H9 (cell line): ENCODE measurements at regions not wholly inside any gene's neighbourhood (a gene's known extent, or its start where the extent isn't known, plus 50 kb on each side); places are given as distances from the start of the nearest gene placed in this dataset.

Source experiments
- DNase-seq: peaks from one replicate; pipeline ENCODE4 v3.0.0-alpha.2; 2017
- H2AFZ ChIP-seq: one replicate; pipeline ENCODE4 v1.6.1; 2013; ENCODE audit warnings: mild to moderate bottlenecking, low read length, control low read depth, moderate library complexity
- H2AK5ac ChIP-seq: 2 replicates; pipeline ENCODE4 v1.6.1; 2013; ENCODE audit warnings: low read length, control low read depth, mixed read lengths; ENCODE audit not compliant: insufficient read length
- H2BK120ac ChIP-seq: one replicate; pipeline ENCODE4 v1.6.1; 2013; ENCODE audit warnings: low read depth, mild to moderate bottlenecking, low read length, control low read depth, inconsistent platforms; ENCODE audit not compliant: poor library complexity, severe bottlenecking
- H2BK12ac ChIP-seq: 2 replicates; pipeline ENCODE4 v1.6.1; 2013; ENCODE audit warnings: low read length, control low read depth, mixed read lengths, low read depth; ENCODE audit not compliant: insufficient read length
- H2BK15ac ChIP-seq: 2 replicates; pipeline ENCODE4 v1.6.1; 2013; ENCODE audit warnings: low read depth, low read length, control low read depth
- H2BK20ac ChIP-seq: one replicate; pipeline ENCODE4 v1.6.1; 2013; ENCODE audit warnings: low read depth, mild to moderate bottlenecking, low read length, control low read depth, inconsistent platforms; ENCODE audit not compliant: poor library complexity, severe bottlenecking
- H2BK5ac ChIP-seq: 2 replicates; pipeline ENCODE4 v1.6.1; 2013; ENCODE audit warnings: low read length, control low read depth, mixed read lengths; ENCODE audit not compliant: insufficient read length
- H3K14ac ChIP-seq: 2 replicates; pipeline ENCODE4 v1.6.1; 2013; ENCODE audit warnings: low read length, control low read depth; ENCODE audit not compliant: insufficient read depth
- H3K18ac ChIP-seq: 2 replicates; pipeline ENCODE4 v1.6.1; 2013; ENCODE audit warnings: low read depth, mild to moderate bottlenecking, mixed read lengths, low read length, control low read depth; ENCODE audit not compliant: insufficient read length
- H3K23ac ChIP-seq: 2 replicates; pipeline ENCODE4 v1.6.1; 2013; ENCODE audit warnings: low read length, control low read depth, mixed read lengths, low read depth; ENCODE audit not compliant: insufficient read length
- H3K23me2 ChIP-seq: 2 replicates; pipeline ENCODE4 v1.6.1; 2013; ENCODE audit warnings: low read depth, mild to moderate bottlenecking, mixed read lengths, low read length, control low read depth; ENCODE audit not compliant: insufficient read length, poor library complexity, severe bottlenecking
- H3K27ac ChIP-seq: 2 replicates; pipeline ENCODE4 v1.5.1; 2013; ENCODE audit warnings: low read length, control low read depth, mixed read lengths, low read depth; ENCODE audit not compliant: insufficient read length
- H3K27me3 ChIP-seq: 2 replicates; pipeline ENCODE4 v1.6.1; 2013; ENCODE audit warnings: low read length, control low read depth, inconsistent platforms; ENCODE audit not compliant: insufficient read depth
- H3K4ac ChIP-seq: 2 replicates; pipeline ENCODE4 v1.6.1; 2013; ENCODE audit warnings: low read depth, mild to moderate bottlenecking, control low read depth, inconsistent platforms, low read length, moderate library complexity
- H3K4me1 ChIP-seq: 2 replicates; pipeline ENCODE4 v1.6.1; 2013; ENCODE audit warnings: low read length, control low read depth, inconsistent platforms; ENCODE audit not compliant: insufficient read depth
- H3K4me2 ChIP-seq: 2 replicates; pipeline ENCODE4 v1.6.1; 2013; ENCODE audit warnings: low read length, control low read depth, mixed read lengths; ENCODE audit not compliant: insufficient read length, insufficient read depth
- H3K56ac ChIP-seq: 2 replicates; pipeline ENCODE4 v1.6.1; 2013; ENCODE audit warnings: low read depth, mild to moderate bottlenecking, mixed read lengths, low read length, control low read depth; ENCODE audit not compliant: insufficient read length
- H3K79me1 ChIP-seq: 2 replicates; pipeline ENCODE4 v1.6.1; 2013; ENCODE audit warnings: low read depth, mild to moderate bottlenecking, moderate library complexity, low read length, control low read depth, inconsistent platforms; ENCODE audit not compliant: insufficient read depth, poor library complexity, severe bottlenecking
- H3K79me2 ChIP-seq: 2 replicates; pipeline ENCODE4 v1.6.1; 2013; ENCODE audit warnings: low read length, control low read depth, inconsistent platforms; ENCODE audit not compliant: insufficient read depth
- H3K9ac ChIP-seq: 2 replicates; pipeline ENCODE4 v1.6.1; 2013; ENCODE audit warnings: low read length, control low read depth, mixed read lengths; ENCODE audit not compliant: insufficient read length; ENCODE audit errors: extremely low read depth
- H3K9me3 ChIP-seq: one replicate; pipeline ENCODE4 v1.6.1; 2013; ENCODE audit warnings: low read depth, low read length, inconsistent platforms; ENCODE audit not compliant: control insufficient read depth
- H3T11ph ChIP-seq: one replicate; pipeline ENCODE4 v1.6.1; 2013; ENCODE audit warnings: mild to moderate bottlenecking, low read length, control low read depth, inconsistent platforms
- H4K20me1 ChIP-seq: one replicate; pipeline ENCODE4 v1.6.1; 2013; ENCODE audit not compliant: control insufficient read depth, insufficient read length, insufficient read depth
- H4K5ac ChIP-seq: 2 replicates; pipeline ENCODE4 v1.6.1; 2013; ENCODE audit warnings: low read depth, mild to moderate bottlenecking, mixed read lengths, low read length, control low read depth; ENCODE audit not compliant: insufficient read length
- H4K8ac ChIP-seq: replicated peaks from 2 replicates; pipeline ENCODE4 v1.6.1; 2013; ENCODE audit warnings: low read length, control low read depth, mixed read lengths, low read depth; ENCODE audit not compliant: insufficient read length
- H4K91ac ChIP-seq: 2 replicates; pipeline ENCODE4 v1.6.1; 2013; ENCODE audit warnings: low read depth, mild to moderate bottlenecking, moderate library complexity, mixed read lengths, low read length, control low read depth; ENCODE audit not compliant: insufficient read length
- H3K27ac Mint-ChIP-seq, 3 experiments: 2 replicates in 2 of 3; 3 replicates in 1 of 3; pipeline ENCODE4 v1.8.0; 2020 to 2021; ENCODE audit warnings: mixed read lengths in 3 of 3, mild to moderate bottlenecking in 1 of 3, moderate library complexity in 1 of 3
- H3K27me3 Mint-ChIP-seq: 2 replicates; pipeline ENCODE4 v1.8.0; 2021; ENCODE audit warnings: low read depth, mild to moderate bottlenecking, moderate library complexity, mixed read lengths
- H3K36me3 Mint-ChIP-seq, 3 experiments: 2 replicates in 2 of 3; 3 replicates in 1 of 3; pipeline ENCODE4 v1.8.0; 2020 to 2021; ENCODE audit warnings: low read depth in 3 of 3, mixed read lengths in 3 of 3; ENCODE audit not compliant: insufficient read depth in 1 of 3
- H3K4me1 Mint-ChIP-seq, 2 experiments: 2 replicates each; pipeline ENCODE4 v1.8.0; 2020; ENCODE audit warnings: mixed read lengths in 2 of 2
- H3K4me3 Mint-ChIP-seq, 2 experiments: 2 replicates in 1 of 2; 3 replicates in 1 of 2; pipeline ENCODE4 v1.8.0; 2020 to 2021; ENCODE audit warnings: mild to moderate bottlenecking in 2 of 2, mixed read lengths in 2 of 2, moderate library complexity in 1 of 2
- H3K9me3 Mint-ChIP-seq, 2 experiments: 2 replicates in 1 of 2; 3 replicates in 1 of 2; pipeline ENCODE4 v1.8.0; 2020; ENCODE audit warnings: mild to moderate bottlenecking in 2 of 2, mixed read lengths in 2 of 2, moderate library complexity in 1 of 2
- CTCF ChIP-seq: fragments of 200-600 bp; sonication (generic); conservative IDR thresholded peaks from 3 replicates; pipeline ENCODE4 v1.8.0; 2021; ENCODE audit warnings: antibody characterized with exemption, mild to moderate bottlenecking
- WGBS: extraction: QIAGEN DNeasy Blood & Tissue Kit; methylation state at CpG from one replicate; pipeline ENCODE4 v1.1.7; 2013; ENCODE audit warnings: missing lambda C conversion rate, low lambda C conversion rate, mixed read lengths; ENCODE audit not compliant: insufficient read length; ENCODE audit errors: extremely low coverage; 5-methylcytosine and 5-hydroxymethylcytosine counted together

- no peaks in the 10 kb centered on the region for H3K79me2 ChIP-seq
- no peak overlapping the region for H3K23ac ChIP-seq
- H3K4me3 Mint-ChIP-seq, result no peak overlapping the region
- H3K4me1 Mint-ChIP-seq, result no peaks in the 10 kb centered on the region
- no peak overlapping the region for H2BK15ac ChIP-seq
- H3K14ac ChIP-seq, result no peak overlapping the region
- no peak overlapping the region for H3K4me2 ChIP-seq
- H3K4me1 ChIP-seq, result no peaks in the 10 kb centered on the region
- H3K9ac ChIP-seq, result no peak overlapping the region
- H3K27ac ChIP-seq, result no peak overlapping the region
- H2AFZ ChIP-seq, result no peak overlapping the region
- DNase-seq, result no peak
- WGBS, result no CpG with 5 or more reads among the region's 3 CpGs
- no peak overlapping the region for H4K5ac ChIP-seq
- no peaks in the 10 kb centered on the region for H3K27me3 ChIP-seq
- H4K8ac ChIP-seq, result no peak overlapping the region
- no peaks in the 10 kb centered on the region for H3K23me2 ChIP-seq
- H2BK20ac ChIP-seq, result no peak overlapping the region
- H3K36me3 Mint-ChIP-seq, result no peaks in the 10 kb centered on the region
- H3K18ac ChIP-seq, result no peak overlapping the region
- H3T11ph ChIP-seq, result no peak overlapping the region
- H3K27ac Mint-ChIP-seq, result no peak overlapping the region
- no peaks in the 10 kb centered on the region for H3K9me3 ChIP-seq
- H2BK5ac ChIP-seq, result no peak overlapping the region
- no peaks in the 10 kb centered on the region for H4K20me1 ChIP-seq
- H3K9me3 Mint-ChIP-seq, result no peaks in the 10 kb centered on the region
- H3K27me3 Mint-ChIP-seq, result no peaks in the 10 kb centered on the region
- H4K91ac ChIP-seq, result no peak overlapping the region
- H2BK12ac ChIP-seq, result no peak overlapping the region
- no peak overlapping the region for H3K56ac ChIP-seq
- no peak overlapping the region for H2AK5ac ChIP-seq
- no peak overlapping the region for H2BK120ac ChIP-seq
- no peak for TF ChIP-seq CTCF
- H3K4ac ChIP-seq, result no peak overlapping the region
- H3K79me1 ChIP-seq, result no peaks in the 10 kb centered on the region
Observed at GRCh38 chr5:127136908-127137307, 63.6 kb upstream of the C5orf63 start.
